SH-SY5Y (cell line): ENCODE measurements at regions not wholly inside any gene's neighbourhood (a gene's known extent, or its start where the extent isn't known, plus 50 kb on each side); places are given as distances from the start of the nearest gene placed in this dataset.

Experiments
- GATA2 ChIP-seq: IDR thresholded peaks from 2 replicates; pipeline ENCODE4 v1.6.1; 2011; ENCODE audit warnings: mild to moderate bottlenecking, low read depth, low read length
- GATA3 ChIP-seq: IDR thresholded peaks from 2 replicates; pipeline ENCODE4 v1.6.1; 2011; ENCODE audit warnings: low read depth, mild to moderate bottlenecking, low read length, moderate library complexity

DNA sequence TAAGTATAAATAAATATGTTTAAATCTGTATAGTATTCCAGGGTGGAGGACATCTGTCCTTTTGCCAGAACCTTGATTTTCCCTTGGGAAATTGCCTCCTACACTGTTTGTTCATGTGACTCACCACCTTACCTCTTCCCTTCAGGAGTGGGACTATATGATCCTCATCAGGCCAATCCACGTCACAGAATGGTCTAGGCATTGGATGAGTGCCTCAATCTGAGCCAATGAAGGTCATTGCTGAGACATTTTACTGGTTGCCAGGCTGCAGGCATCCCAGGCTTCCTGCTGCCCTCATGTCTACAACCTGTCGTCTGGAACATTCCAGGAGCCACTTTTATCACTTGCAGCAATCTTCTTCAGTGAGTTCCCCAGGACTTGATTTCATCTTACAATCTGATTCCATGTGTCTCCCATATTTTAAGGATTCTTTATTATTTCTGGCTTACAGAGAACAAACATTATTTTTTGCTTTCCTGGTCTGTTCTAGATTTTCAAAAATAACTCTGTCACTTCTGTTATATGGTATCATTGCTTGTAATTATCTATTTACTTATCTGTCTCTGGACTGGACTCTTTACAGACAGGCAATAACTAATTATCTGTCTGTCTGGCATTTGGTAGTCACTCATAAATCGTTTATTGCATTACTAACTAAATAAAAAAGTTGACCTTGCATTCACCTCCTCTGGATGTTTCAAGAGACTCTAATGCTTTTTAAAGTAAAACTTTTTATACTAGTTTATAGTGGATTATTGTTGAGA, 107.3 kb upstream of the APC start:
- TF ChIP-seq GATA3 (no peak), GATA2 (no peak)

DNA sequence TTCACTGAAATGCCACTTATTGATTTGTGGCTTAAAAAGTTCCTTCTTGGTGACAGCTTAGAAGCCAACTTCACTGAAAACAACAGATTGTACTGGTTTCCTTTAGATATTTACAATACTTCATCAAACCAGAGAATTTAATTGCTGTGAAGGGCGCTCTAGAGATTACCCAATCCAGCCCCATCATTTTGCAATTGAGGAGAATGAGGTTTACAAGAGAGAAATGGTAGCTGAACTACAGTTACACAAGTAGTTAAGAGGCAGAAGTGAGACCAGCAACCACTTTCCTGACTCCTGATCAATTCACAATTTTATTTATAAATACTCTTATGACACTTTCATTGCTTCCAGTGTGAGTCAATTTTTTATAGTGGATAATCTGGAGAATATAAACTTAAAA, 103.5 kb upstream of the APC start:
- TF ChIP-seq GATA3 = no peak

DNA sequence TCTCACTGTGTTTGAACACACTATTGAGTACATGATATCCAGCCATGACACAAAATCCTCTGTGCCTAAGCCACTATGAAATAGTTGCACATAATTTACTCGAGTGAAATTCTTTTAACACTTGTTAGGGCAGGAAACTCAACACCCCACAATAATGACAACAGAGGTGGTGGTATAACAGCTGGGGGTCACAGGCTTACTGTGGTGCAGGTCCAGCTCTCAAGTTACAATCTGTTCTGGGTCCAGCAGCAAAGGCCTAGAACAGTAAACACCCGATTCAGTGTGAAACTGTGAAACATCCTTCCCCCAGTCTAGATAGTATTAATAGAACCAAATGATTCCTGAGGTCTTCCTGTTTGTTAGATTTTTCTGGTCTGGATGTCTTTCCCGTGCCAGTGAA, 102.9 kb upstream of the APC start:
- TF ChIP-seq GATA2 = no peak
- TF ChIP-seq GATA3 = no peak

DNA sequence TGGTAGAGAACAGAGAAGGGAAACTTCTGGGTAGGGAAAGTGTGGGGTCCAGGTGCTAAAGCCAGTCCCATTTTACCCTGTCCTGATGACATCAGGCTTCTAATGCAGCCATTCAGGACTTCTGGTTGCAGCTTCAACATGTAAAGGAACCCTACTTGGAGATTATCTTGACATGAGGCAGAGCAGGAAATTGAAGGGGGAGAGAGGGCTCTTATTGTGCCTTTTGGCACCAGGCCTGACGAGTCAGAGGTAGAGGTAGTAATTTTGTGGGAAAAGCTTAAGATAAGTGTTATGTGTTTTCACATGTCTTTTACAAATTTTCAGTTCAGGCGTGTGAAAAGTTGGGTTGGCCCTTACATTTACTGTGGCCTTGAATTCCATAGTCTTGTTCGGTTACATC, 102.4 kb upstream of the APC start:
- no peak for TF ChIP-seq GATA3
- no peak for TF ChIP-seq GATA2

DNA sequence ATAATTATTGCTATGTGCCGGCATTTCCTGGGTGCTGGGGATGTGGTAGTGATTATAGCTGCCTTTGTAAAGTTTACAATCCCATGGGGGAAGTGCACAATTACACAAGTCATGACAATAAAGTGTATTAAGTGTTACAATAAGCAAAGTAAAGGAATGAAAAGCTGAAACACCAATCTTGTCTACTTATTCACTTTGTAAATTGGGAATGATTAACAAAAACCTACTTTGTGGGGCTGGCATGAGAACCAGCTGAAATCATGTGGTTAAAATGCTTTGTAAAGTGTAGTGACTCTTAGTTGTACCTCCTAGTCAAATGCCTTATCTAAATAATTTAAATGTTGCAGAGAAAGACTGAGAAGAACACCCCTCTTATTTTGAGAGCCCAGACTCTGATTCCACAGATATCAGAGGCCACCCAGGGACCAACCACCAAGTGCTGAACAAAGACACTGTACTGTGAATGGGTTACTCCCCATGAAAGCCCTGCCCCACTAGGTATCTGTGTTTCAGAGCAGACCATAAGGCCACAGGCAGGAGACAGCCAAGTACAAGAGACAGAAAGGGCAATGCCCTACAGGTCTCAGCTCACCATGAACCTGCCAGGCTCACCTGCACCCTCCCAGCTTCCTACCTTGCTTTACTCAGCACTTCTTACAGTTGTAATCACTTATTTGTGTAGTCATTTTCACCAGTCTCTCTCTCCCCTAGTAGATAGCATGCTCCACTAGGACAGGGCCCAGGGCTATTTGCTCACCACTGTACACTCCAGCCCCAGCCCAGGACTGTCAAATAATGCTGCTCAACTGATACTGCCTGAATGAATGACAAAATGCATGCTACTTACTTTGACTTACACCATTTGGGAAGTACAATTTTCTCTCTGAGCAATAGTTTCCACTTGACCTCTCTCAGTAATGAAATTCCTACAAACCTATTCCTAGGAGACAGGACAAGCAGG, 101.6 kb upstream of the APC start:
- no peak for TF ChIP-seq GATA3
- no peak for TF ChIP-seq GATA2

DNA sequence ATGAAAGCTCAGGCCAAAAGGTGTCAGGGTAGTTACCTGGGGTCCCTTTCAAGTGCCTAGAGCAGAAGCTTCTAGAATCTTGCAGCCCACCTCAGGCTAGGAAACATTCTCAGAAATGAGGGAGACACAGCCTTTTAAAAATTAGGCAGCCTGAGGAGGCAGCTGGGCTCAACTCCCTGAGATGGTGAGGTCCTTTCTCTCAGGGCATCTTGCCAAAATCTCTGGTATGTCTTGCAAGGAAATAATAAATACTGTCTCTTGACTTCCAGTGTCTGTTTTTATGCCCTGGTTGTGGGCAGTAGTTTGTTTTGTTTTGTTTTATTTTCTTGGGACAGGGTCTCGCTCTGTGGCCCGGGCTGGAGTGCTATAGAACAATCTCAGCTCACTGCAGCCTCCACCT, 100.9 kb upstream of the APC start:
- TF ChIP-seq GATA3 (no peak), GATA2 (no peak)

DNA sequence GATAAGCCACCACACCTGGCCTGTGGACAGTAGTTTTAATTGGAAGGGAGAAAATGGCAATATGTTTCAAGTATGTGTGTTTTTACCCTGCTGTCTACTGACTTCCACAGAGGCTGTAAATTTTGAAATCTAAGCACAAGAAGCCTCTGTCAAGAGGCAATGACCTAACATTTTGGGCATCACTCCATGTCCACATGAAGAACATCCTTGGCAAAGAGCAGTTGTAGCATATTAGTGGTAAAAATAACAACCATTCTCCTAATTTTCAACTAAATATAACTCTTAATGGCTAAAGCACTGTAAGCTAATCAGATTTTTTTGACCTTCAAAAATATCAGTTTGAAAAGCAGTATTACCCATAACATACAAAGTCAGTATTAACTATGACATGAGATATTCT, 100.3 kb upstream of the APC start:
- no peak for TF ChIP-seq GATA2
- no peak for TF ChIP-seq GATA3

DNA sequence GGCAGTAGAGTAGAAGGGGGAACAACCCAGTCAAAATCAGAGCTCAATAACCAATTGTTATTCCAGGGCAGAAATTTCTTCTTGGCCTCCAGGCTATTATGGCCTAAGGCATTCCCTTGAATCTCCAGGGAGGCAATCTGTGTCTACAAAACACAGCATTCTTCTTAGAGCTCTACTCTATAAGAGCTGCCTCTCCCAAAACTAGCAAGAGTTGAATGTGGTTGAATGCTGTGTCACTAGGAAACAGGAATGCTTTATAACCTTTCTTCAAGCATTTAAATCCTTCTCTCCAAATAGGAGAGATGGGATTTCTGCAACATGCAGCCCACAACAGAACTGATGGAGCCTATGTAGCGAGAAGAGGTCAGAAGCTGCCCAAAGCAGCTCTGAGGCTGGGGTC, 97.1 kb upstream of the APC start:
- TF ChIP-seq GATA2 (no peak), GATA3 (no peak)

DNA sequence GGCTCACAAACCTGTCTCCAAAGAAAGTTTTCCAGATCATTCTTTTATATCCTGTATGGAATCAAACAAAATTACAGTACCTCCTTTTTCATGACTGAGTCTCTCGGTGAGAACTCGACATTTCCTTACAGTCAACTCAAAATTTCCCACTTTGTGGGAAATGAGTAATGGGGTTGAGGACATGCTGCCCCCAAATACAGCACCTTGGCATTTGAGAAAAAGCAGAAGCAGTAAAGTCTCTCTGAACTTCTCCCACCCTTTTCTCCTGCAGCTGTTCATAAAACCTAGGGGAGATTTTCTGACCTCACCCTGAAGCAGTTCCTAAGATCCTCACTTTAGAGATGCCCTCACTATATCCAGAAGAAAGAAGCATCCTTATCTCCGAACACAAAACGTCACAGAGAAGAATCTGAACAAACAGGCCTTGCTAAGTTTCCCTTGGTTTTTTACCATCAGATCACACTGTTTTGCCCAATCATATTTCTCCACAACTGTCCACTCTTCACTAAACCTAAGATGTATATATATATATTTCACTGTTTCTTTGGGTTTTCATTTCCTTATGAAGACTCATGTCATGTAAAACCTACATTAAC, 96.1 kb upstream of the APC start:
- TF ChIP-seq GATA2 (no peak), GATA3 (no peak)

DNA sequence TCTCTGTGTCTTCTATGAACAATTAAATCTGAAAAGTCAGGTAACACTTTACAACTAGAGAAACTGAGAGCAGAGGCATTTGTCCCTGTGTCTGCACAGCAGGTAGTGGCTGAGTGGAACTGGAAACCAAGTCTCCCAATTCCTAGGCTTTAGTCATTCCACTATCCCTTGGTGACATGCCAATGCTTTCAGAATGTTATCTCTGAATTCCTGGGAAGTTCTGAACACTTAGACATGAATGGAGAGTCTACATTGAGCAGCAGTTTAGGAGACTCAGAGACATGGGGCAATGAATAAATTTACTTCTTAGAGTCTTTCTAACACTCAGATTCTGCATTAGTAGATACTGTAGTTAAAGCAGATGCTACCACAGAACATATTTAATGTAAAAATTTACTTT, 94.8 kb upstream of the APC start:
- TF ChIP-seq GATA2 = no peak
- no peak for TF ChIP-seq GATA3

DNA sequence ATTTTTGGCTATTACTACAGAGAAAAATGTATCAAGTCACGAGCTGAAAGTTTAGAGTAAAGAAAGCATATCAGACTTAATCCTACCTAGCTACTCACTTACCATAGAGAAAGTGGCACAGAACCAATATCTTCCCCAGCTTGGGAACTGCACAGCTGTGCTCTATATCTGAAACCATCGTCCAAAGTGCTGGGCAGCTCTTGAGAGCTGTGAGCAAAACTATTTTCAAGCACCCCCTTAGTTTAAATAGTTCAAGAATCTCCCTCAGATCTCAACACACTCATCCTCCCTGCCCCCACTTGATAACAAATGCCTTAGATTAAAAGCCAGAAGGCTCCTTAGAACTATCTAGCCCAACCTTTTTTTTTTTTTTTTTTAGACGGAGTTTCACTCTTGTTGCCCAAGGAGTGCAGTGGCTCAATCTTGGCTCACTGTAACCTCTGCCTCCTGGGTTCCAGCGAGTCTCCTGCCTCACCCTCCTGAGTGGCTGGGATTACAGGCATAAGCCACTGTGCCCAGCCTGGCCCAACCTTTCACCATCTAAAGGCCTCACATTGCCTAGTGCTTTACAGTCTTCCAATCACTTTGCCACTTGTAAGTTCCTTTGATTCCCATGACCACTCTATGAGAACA, 94.2 kb upstream of the APC start:
- TF ChIP-seq GATA2 (no peak), GATA3 (no peak)

DNA sequence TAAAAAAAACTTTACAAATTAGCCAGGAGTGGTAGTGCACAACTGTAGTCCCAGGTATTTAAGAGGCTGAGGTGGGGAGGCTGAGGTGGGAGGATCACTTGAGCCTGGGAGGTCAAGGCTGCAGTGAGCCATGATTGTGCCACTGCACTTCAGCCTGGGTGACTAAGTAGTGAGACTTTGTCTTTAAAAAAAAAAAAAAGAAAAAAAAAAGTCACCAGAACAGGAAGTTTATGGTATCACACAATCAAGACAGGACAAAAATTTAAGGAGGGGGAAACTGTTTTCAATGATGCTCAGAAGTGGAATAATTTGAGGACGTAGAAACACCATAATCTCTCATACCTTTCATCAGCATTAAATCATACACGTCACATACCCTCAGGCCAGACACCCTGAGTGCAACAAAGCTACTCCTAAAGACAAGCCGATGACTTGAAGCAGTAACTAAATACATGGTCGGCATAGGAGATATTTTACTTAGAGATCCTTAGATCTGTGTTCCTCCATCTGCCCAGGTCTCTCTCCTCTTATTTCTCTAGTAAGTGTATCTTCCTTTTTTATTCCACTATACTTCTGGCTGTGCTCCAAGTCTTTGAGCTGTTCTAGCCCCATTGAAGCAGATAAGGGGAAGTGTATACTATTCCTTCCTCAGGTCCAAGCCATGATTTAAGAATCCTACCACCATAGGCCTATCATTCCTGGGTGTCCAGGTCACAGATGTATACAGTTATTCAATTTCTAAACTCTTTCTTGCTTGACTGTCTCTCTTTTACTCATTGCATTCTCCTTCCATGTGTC, 91.3 kb upstream of the APC start:
- TF ChIP-seq GATA2 (no peak), GATA3 (no peak)

DNA sequence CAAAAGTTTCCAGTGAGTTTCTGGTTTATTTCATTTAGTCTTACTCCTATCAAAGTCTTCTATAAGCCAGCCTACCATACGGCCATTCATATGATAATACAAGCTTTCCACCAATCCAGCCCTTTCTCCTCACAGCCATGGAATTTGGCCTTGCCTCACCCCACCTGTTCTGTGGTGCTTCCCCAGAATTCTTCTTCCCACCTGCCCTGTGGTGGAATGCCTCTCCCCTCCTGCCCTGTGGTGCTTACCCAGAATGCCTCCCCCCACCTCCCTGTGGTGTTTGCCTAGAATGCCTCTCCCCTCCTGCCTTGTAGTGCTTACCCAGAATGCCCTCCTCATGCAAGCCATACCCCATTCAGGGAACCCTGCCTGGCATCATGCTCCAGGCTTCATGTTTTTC, 90.3 kb upstream of the APC start:
- TF ChIP-seq GATA3 = no peak
- TF ChIP-seq GATA2 = no peak

DNA sequence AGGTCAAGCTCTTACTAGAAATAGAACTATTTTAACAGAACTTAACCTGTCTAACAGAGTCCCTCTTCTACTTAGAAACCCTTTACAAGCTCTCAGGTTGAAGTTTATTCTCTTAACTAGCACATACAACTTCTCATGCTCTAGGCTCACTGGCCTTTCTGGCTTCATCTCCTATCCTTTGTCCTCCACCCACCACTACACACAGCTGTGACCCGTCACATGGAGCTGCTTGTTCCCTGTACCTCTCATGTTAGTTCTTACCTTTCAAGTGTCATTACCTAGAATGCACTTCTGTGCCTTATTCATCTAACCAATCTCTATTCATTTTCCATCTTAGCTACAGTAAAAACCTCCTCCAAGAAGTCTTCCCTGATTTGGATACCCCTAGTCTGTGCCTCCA, 89.4 kb upstream of the APC start:
- TF ChIP-seq GATA2 (no peak), GATA3 (no peak)
